Spleen (tissue), 7 donors: ENCODE measurements at regions not wholly inside any gene's neighbourhood (a gene's known extent, or its start where the extent isn't known, plus 50 kb on each side); places are given as distances from the start of the nearest gene placed in this dataset.

Experiments
- POLR2A ChIP-seq, 3 donors: fragments of 450-650 bp; IDR thresholded peaks; one replicate each; pipeline ENCODE4 v1.5.1; 2017; ENCODE audit warnings: antibody characterized with exemption in 3 of 3, mild to moderate bottlenecking in 1 of 3
- POLR2AphosphoS5 ChIP-seq, 3 donors: sonication (generic); formaldehyde crosslinking; IDR thresholded peaks; one replicate each; pipeline ENCODE4 v1.5.1; 2017; ENCODE audit warnings: antibody characterized with exemption in 3 of 3
- TF ChIP-seq, protein P1 (sequence below), 11 experiments: fragments of 200-600 bp in 7 of 11; fragments of 450-650 bp in 4 of 11; sonication (generic) in 4 of 11; IDR thresholded peaks in 8 of 11; conservative IDR thresholded peaks in 3 of 11; 1 replicate in 7 of 11; 2 replicates in 4 of 11; pipeline versions ENCODE4 v1.4.0 to v1.8.0; 2016 to 2021; ENCODE audit warnings: antibody characterized with exemption in 11 of 11, inconsistent platforms in 4 of 11, mild to moderate bottlenecking in 1 of 11
- donor health status: DM: no; HTN: no; CAD: no; lungs with moderate emphysema.
- donor health status: DM: no; HTN: no; CAD: no.
- donor health status: DM: no; HTN: no; CAD: no.

- TF ChIP-seq, protein P1, sequence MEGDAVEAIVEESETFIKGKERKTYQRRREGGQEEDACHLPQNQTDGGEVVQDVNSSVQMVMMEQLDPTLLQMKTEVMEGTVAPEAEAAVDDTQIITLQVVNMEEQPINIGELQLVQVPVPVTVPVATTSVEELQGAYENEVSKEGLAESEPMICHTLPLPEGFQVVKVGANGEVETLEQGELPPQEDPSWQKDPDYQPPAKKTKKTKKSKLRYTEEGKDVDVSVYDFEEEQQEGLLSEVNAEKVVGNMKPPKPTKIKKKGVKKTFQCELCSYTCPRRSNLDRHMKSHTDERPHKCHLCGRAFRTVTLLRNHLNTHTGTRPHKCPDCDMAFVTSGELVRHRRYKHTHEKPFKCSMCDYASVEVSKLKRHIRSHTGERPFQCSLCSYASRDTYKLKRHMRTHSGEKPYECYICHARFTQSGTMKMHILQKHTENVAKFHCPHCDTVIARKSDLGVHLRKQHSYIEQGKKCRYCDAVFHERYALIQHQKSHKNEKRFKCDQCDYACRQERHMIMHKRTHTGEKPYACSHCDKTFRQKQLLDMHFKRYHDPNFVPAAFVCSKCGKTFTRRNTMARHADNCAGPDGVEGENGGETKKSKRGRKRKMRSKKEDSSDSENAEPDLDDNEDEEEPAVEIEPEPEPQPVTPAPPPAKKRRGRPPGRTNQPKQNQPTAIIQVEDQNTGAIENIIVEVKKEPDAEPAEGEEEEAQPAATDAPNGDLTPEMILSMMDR (IDR thresholded peaks at IDR 0.05 in 8 of 11, conservative IDR thresholded peaks at IDR 0.05 in 3 of 11) = no peak
- no peak for TF ChIP-seq POLR2A (IDR thresholded peaks at IDR 0.05)
- no peak for TF ChIP-seq POLR2AphosphoS5 (IDR thresholded peaks at IDR 0.05)
Observed at GRCh38 chr13:59360916-59361315, 802.8 kb downstream of the DIAPH3 start.
